HepG2 (cell line): ENCODE measurements at regions not wholly inside any gene's neighbourhood (a gene's known extent, or its start where the extent isn't known, plus 50 kb on each side); places are given as distances from the start of the nearest gene placed in this dataset.

Source experiments
- ATAC-seq: fragments of 200-7000 bp; cut with Tn5 transposase; 3 replicates; pipeline ENCODE4 v1.9.1; 2020; ENCODE audit warnings: mild to moderate bottlenecking, moderate library complexity
- BruUV-seq: library from RNA; stranded (reverse); fragments of 400-500 nt; replicated peaks from 2 replicates; lab custom pipeline; 2021; lab: Mats Ljungman, UMichigan
- CTCF ChIA-PET: fragments of 300-600 bp; formaldehyde crosslinking; extraction: SDS; loops from one replicate; lab custom pipeline; 2021; ENCODE audit warnings: low total read pairs, inconsistent platforms, low intra/inter-chr PET ratio; lab: Yijun Ruan, JAX
- POLR2A ChIA-PET: fragments of 350-600 bp; sonication (Branson Sonifier 250); formaldehyde crosslinking; loops from one replicate; lab custom pipeline; 2020; ENCODE audit warnings: antibody characterized with exemption, inconsistent platforms; lab: Yijun Ruan, JAX
- DNase-seq: peaks from one replicate; pipeline ENCODE4 v3.0.0-alpha.2; 2015; ENCODE audit warnings: low spot score
- FAIRE-seq: peaks from 3 replicates; lab custom pipeline; 2011; peaks lifted over from hg19 to GRCh38; lab: Jason Lieb, UNC
- H2AFZ ChIP-seq: one replicate; pipeline ENCODE4 v1.6.1; 2011; ENCODE audit warnings: low read length, inconsistent platforms
- H3K27ac ChIP-seq: fragments of 300-600 bp; 3 replicates; pipeline ENCODE4 v1.8.0; 2011; ENCODE audit warnings: mixed run types, mild to moderate bottlenecking, mixed read lengths, low read length, inconsistent platforms; ENCODE audit not compliant: insufficient read depth; ENCODE audit errors: extremely low read length
- H3K27me3 ChIP-seq, 2 experiments: fragments of 200-600 bp in 1 of 2; 2 replicates in 1 of 2; 3 replicates in 1 of 2; pipeline versions ENCODE4 v1.6.0 to v1.8.0; 2011; ENCODE audit warnings: low read length in 2 of 2, mild to moderate bottlenecking in 2 of 2, moderate library complexity in 2 of 2, inconsistent platforms in 1 of 2; ENCODE audit not compliant: insufficient read depth in 2 of 2, control insufficient read depth in 1 of 2
- H3K36me3 ChIP-seq, 2 experiments: fragments of 200-600 bp in 1 of 2; replicated peaks in 1 of 2; 2 replicates in 1 of 2; 3 replicates in 1 of 2; pipeline versions ENCODE4 v1.5.1 to v1.8.0; 2011; ENCODE audit warnings: low read length in 2 of 2, inconsistent platforms in 1 of 2; ENCODE audit not compliant: insufficient read depth in 2 of 2, control insufficient read depth in 1 of 2
- H3K4me1 ChIP-seq: 2 replicates; pipeline ENCODE4 v1.5.1; 2012; ENCODE audit warnings: low read length, inconsistent platforms; ENCODE audit not compliant: insufficient read depth
- H3K4me2 ChIP-seq: 2 replicates; pipeline ENCODE4 v1.6.0; 2011; ENCODE audit warnings: low read depth, low read length, inconsistent platforms
- H3K4me3 ChIP-seq, 3 experiments: fragments of 200-600 bp in 1 of 3; sonication (generic), shearing (Covaris generic) in 1 of 3; replicated peaks in 1 of 3; 2 replicates each; pipeline ENCODE4 v1.5.1; 2011 to 2016; ENCODE audit warnings: low read length in 3 of 3, inconsistent platforms in 2 of 3, low read depth in 2 of 3, mild to moderate bottlenecking in 2 of 3, control low read depth in 1 of 3, mixed read lengths in 1 of 3; ENCODE audit not compliant: insufficient read depth in 1 of 3
- H3K79me2 ChIP-seq: one replicate; pipeline ENCODE4 v1.6.1; 2011; ENCODE audit warnings: low read length, inconsistent platforms; ENCODE audit not compliant: insufficient read depth
- H3K9ac ChIP-seq: 2 replicates; pipeline ENCODE4 v1.6.0; 2011; ENCODE audit warnings: mild to moderate bottlenecking, low read depth, low read length, inconsistent platforms; ENCODE audit not compliant: insufficient read depth
- H3K9me3 ChIP-seq: 2 replicates; pipeline ENCODE4 v1.5.1; 2012; ENCODE audit warnings: mild to moderate bottlenecking, low read length
- H4K20me1 ChIP-seq: 2 replicates; pipeline ENCODE4 v1.6.0; 2011; ENCODE audit warnings: inconsistent platforms, mild to moderate bottlenecking, low read length, moderate library complexity; ENCODE audit not compliant: insufficient read depth
- HDAC6 ChIP-seq: fragments of 200-600 bp; sonication (generic); IDR thresholded peaks from 2 replicates; pipeline ENCODE4 v1.7.0; 2017; ENCODE audit warnings: mild to moderate bottlenecking, antibody characterized with exemption, low read length, low read depth
- NR2F1 ChIP-seq, 2 experiments: fragments of 450-650 bp in 1 of 2; formaldehyde crosslinking in 1 of 2; IDR thresholded peaks; 2 replicates each; pipeline versions ENCODE4 v1.5.0 to v1.6.1; 2016 to 2020; ENCODE audit warnings: mild to moderate bottlenecking in 1 of 2, missing compliant biosample characterization in 1 of 2, missing genetic modification reagents in 1 of 2, moderate library complexity in 1 of 2
- SMYD3 ChIP-seq: sonication (generic); formaldehyde crosslinking; IDR thresholded peaks from 2 replicates; pipeline ENCODE4 v1.8.1; 2023; ENCODE audit warnings: mild to moderate bottlenecking, missing genetic modification reagents
- ZIK1 ChIP-seq: sonication (generic); formaldehyde crosslinking; IDR thresholded peaks from 2 replicates; pipeline ENCODE4 v1.5.0; 2020; ENCODE audit warnings: mild to moderate bottlenecking, low read depth, missing genetic modification reagents, borderline replicate concordance
- ZNF530 ChIP-seq: sonication (generic); formaldehyde crosslinking; IDR thresholded peaks from 2 replicates; pipeline ENCODE4 v1.5.0; 2020; ENCODE audit warnings: low read depth, mild to moderate bottlenecking, missing genetic modification reagents
- ZSCAN31 ChIP-seq: sonication (generic); formaldehyde crosslinking; IDR thresholded peaks from 2 replicates; pipeline ENCODE4 v1.5.0; 2020; ENCODE audit warnings: low read depth, mild to moderate bottlenecking, missing genetic modification reagents
- WGBS: methylation state at CpG from one replicate; pipeline ENCODE4 v1.1.6; 2017; ENCODE audit warnings: low lambda C conversion rate; 5-methylcytosine and 5-hydroxymethylcytosine counted together
- in situ Hi-C: cut with HindIII; loops from 2 replicates; pipeline ENCODE4 v1.10.0; 2017; ENCODE audit warnings: low pct_unique_long_range_greater_than_20kb; ENCODE audit not compliant: extremely low pct_ligation_motif_present
- intact Hi-C: fragments of 100-400 bp; cut with micrococcal nuclease; formaldehyde crosslinking; loops from one replicate; pipeline ENCODE4 v1.10.0; 2022; ENCODE audit not compliant: unreplicated experiment
- TF ChIP-seq, protein P1 (sequence below): sonication (generic); formaldehyde crosslinking; IDR thresholded peaks from 2 replicates; pipeline ENCODE4 v1.4.0; 2020; ENCODE audit warnings: missing genetic modification reagents

GRCh38 chr7:94161476-94161875, 157.3 kb upstream of the BET1 start:
- Histone ChIP-seq H3K4me2 (no peak overlapping the region), H3K9me3 (no peaks in the 10 kb centered on the region), H3K79me2 (no peaks in the 10 kb centered on the region), H3K4me3 (no peak overlapping the region), H3K27me3 (no peaks in the 10 kb centered on the region), H3K27ac (no peak overlapping the region), H4K20me1 (no peaks in the 10 kb centered on the region), H3K36me3 (no peaks in the 10 kb centered on the region), H2AFZ (no peak overlapping the region), H3K9ac (no peak overlapping the region), H3K4me1 (no peaks in the 10 kb centered on the region)
- intact Hi-C loops, result no loop called here
- no TSS peak for BruUV-seq
- in situ Hi-C loops, result no loop called here
- TF ChIP-seq HDAC6, result no peak
- TF ChIP-seq ZNF530, result no peak
- TF ChIP-seq ZIK1, result no peak
- TF ChIP-seq SMYD3 (CRISPR knock-in tag), result no peak
- TF ChIP-seq NR2F1 (CRISPR knock-in tag; IDR thresholded peaks at IDR 0.05), result no peak
- TF ChIP-seq, protein P1, sequence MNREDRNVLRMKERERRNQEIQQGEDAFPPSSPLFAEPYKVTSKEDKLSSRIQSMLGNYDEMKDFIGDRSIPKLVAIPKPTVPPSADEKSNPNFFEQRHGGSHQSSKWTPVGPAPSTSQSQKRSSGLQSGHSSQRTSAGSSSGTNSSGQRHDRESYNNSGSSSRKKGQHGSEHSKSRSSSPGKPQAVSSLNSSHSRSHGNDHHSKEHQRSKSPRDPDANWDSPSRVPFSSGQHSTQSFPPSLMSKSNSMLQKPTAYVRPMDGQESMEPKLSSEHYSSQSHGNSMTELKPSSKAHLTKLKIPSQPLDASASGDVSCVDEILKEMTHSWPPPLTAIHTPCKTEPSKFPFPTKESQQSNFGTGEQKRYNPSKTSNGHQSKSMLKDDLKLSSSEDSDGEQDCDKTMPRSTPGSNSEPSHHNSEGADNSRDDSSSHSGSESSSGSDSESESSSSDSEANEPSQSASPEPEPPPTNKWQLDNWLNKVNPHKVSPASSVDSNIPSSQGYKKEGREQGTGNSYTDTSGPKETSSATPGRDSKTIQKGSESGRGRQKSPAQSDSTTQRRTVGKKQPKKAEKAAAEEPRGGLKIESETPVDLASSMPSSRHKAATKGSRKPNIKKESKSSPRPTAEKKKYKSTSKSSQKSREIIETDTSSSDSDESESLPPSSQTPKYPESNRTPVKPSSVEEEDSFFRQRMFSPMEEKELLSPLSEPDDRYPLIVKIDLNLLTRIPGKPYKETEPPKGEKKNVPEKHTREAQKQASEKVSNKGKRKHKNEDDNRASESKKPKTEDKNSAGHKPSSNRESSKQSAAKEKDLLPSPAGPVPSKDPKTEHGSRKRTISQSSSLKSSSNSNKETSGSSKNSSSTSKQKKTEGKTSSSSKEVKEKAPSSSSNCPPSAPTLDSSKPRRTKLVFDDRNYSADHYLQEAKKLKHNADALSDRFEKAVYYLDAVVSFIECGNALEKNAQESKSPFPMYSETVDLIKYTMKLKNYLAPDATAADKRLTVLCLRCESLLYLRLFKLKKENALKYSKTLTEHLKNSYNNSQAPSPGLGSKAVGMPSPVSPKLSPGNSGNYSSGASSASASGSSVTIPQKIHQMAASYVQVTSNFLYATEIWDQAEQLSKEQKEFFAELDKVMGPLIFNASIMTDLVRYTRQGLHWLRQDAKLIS (CRISPR knock-in tag), result no peak
- no peak for TF ChIP-seq ZSCAN31 (CRISPR knock-in tag)
- FAIRE-seq, result no peak
- CTCF ChIA-PET, result no interaction called here
- no peak for ATAC-seq
- 4% methylated on average over 6 of the region's 6 CpGs for WGBS
- POLR2A ChIA-PET, result no interaction called here
- DNase-seq, result no peak
